ENCODE measurements at regions not wholly inside any gene's neighbourhood (a gene's known extent, or its start where the extent isn't known, plus 50 kb on each side); places are given as distances from the start of the nearest gene placed in this dataset.
"Not testable (repeated sequence)": the region's sequence is repeated elsewhere in the genome, so short reads cannot be mapped to it uniquely, and the experiment has no call there.

GRCh38 chrX:73940893-73941470 is 88.5 kb upstream of the XIST start:
- DNase-seq: no peak

- peak; percentile 77 for DNase-seq
These were observed 85.3 kb upstream of the XIST start for GRCh38 chrX:73937843-73938242.

DNA sequence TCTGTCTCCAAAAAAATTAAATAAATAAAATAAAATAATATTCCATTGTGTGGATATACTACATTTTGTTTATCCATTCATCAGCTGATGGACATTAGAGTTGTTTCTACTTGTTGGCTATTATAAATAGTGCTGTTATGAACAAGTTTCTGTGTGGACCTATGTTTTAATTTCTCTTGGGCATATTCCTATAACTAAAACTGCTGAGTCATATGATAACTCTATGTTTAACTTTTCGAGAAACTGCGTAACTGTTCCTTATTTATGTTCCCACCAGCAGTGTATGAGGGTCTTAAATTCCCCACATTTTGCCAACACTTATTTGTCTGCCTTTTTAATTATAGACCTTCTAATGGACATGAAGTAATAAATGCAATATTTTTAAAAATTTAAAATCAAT is 80.0 kb upstream of the XIST start:
- no peak for DNase-seq

DNA sequence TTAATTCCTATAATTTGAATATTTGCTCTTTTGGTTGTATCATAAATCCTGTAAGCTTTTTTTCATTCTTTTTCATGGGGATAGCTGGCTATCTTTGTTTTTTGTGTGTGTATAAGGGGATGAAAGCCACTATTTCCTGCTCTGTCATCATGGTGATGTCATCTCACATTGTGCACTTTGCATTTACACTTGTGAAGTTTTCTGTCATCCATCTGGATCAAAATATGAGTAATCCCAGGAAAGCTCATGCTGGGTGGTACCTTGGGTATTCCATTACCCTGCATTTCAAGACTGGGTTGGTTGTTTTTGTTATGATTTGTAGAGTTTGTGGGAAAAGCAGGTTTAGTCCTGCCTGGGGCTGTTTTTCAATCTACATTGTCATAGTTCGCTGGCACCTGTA is 77.8 kb upstream of the XIST start:
- no peak for DNase-seq

DNA sequence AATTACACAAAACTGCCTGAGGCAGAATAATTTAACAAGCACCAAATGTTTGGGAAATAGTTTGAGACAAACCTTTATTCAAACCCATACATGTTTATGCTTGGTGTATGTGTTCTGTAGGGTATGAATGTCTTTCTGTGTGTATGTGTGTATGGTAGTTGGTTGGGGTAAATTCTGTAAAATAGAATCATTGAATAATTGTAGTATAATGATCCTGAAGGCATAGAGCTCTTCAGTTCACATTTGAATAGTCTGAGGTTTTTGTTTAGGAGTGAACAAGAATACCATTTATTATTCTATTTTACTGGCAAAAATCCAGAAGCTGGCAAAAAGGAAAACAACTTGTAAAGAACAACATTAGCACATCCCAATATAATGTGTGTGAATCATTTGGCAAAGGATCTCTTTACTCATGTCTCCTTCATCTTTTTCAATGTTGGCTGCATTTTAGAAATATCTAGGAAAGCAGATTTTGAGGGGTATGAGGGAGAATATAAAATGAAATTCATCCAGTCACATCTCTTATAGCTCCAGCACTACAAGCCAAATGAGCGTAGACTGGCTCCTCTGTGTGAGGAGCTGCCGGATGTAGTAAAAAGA is 70.4 kb upstream of the XIST start:
- DNase-seq: no peak

DNA sequence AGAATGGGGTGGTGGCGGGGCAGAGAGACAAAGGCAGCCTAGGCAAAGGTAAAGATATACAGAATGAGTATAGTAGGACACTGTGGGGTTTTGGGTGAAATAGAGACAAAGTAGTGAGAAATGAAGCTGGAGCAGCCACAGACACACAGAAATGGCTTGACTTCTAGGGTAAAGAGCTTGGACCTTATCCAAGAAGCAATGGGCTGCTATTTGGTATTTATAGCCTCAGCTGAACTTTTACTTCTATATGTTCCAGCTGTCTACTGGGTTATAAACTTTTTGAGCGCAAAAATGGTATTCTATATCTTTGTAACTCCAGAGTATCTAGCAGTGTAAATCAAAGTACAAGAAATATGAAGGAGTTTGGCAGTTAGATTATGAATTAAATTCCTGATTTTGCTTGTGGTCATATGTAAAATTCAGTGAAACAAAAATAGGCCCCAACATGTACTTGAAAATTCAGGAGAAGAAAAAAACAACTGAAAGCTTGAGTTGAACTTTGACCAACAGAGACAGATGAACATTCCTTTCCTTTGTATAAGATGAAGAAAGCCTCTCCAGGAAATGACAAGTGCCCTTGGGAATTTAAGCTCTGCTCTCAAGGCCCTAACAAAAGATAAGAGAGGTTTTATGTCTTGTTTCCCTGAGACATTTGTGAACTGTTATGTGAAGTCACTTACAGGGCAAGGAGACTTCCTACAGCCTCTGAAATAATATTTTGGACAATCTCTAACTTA is 64.6 kb upstream of the XIST start:
- DNase-seq: no peak

- DNase-seq: no peak
These were observed 64.0 kb upstream of the XIST start for GRCh38 chrX:73916489-73916888.

GRCh38 chrX:73914792-73915191 is 62.3 kb upstream of the XIST start:
- DNase-seq: not testable (repeated sequence)

GRCh38 chrX:73913580-73913979 is 61.1 kb upstream of the XIST start:
- DNase-seq: no peak

- DNase-seq: not testable (repeated sequence)
These were observed 59.4 kb upstream of the XIST start for GRCh38 chrX:73911946-73912345.

GRCh38 chrX:73905749-73906374 is 53.3 kb upstream of the XIST start:
- DNase-seq: not testable (repeated sequence)

DNA sequence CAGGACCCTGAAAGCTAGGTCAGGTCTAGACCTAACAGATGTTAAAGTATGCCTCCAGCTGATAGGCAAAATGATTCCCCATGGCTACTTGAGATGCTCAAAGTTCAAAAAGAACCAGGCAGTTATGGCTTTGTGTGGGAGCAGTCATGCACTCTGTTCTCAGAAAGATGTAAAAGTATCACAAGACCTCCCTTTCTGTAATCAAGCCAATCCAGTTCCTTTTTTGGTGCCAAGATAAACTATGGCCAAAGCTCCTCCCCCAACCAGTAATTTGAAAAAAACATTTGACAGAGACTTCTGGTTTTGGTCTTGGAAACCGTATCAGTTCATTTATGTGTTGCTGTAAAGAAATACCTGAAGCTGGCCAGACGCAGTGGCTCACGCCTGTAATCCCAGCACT is 51.4 kb upstream of the XIST start:
- DNase-seq: no peak
